ENCODE measurements at regions not wholly inside any gene's neighbourhood (a gene's known extent, or its start where the extent isn't known, plus 50 kb on each side); places are given as distances from the start of the nearest gene placed in this dataset.
"Not testable (repeated sequence)": the region's sequence is repeated elsewhere in the genome, so short reads cannot be mapped to it uniquely, and the experiment has no call there.

DNA sequence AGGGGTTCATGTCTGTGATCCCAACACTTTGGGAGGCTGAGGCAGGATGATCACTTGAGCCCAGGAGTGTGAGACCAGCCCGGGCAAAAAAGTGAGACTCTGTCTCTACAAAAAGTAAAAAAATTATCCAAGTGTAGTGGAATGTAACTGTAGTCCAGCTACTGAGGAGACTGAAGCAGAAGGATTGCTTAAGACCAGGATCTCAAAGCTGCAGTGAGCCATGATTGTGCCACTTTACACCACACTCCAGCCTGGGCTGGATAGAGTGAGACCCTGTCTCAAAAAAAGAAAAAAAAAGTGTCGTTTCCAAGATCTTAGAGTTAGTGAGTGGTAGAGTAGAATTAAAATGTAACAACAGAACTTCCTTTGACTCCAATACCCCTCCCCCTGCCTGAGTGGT, 589.4 kb upstream of the MBL2 start:
- TF ChIP-seq CTCF (IDR thresholded peaks at IDR 0.05; ENCODE audit: extremely low read depth, missing control alignments): no peak
- DNase-seq (ENCODE audit: low spot score): no peak

DNA sequence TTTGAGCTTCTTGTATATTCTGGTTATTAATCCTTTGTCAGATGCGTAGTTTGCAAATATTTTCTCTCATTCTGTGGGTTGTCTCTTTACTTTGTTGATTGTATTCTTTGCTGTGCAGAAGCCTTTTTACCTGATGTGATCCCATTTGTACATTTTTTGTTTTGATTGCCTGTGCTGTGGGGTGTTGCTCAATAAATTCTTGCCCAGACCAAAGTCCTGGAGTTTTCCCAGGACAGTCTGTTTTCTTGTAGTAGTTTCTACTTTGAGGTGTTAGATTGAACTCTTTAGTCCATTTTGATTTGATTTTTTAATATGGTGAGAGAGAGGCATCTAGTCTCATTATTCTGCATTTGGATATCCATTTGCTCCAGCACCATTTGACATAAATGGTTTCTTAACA, 588.7 kb upstream of the MBL2 start:
- no peak for DNase-seq (ENCODE audit: low spot score)
- TF ChIP-seq CTCF (IDR thresholded peaks at IDR 0.05; ENCODE audit: extremely low read depth, missing control alignments): no peak

GRCh38 chr10:53358978-53359377, 586.4 kb upstream of the MBL2 start:
- DNase-seq (ENCODE audit: low spot score): not testable (repeated sequence)

GRCh38 chr10:53358536-53358935, 586.0 kb upstream of the MBL2 start:
- no peak for DNase-seq (ENCODE audit: low spot score)
- TF ChIP-seq CTCF (IDR thresholded peaks at IDR 0.05; ENCODE audit: extremely low read depth, missing control alignments): no peak

DNA sequence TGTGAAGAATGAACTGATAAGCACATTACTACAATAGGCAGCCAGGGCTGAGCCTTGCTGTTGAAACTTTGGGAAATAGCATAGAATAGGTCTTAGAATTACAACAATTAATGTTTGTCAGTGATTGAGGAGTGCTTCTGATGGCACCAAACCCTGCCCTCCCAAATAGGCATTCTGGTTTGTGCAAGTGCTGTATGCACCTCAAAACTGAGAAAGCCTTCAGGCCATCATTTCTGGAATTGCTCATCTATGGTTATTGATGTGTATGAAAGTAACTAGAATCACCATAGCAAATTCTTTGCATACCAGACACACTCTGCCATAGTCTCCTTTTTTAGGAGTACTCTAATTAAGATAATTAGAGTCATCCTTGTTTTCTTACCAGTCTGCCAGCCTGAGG, 585.0 kb upstream of the MBL2 start:
- DNase-seq (ENCODE audit: low spot score): no peak
- TF ChIP-seq CTCF (IDR thresholded peaks at IDR 0.05; ENCODE audit: extremely low read depth, missing control alignments): no peak

GRCh38 chr10:53356616-53357349, 584.2 kb upstream of the MBL2 start:
- no peak for DNase-seq (ENCODE audit: low spot score)
- TF ChIP-seq CTCF (IDR thresholded peaks at IDR 0.05; ENCODE audit: extremely low read depth, missing control alignments): no peak

DNA sequence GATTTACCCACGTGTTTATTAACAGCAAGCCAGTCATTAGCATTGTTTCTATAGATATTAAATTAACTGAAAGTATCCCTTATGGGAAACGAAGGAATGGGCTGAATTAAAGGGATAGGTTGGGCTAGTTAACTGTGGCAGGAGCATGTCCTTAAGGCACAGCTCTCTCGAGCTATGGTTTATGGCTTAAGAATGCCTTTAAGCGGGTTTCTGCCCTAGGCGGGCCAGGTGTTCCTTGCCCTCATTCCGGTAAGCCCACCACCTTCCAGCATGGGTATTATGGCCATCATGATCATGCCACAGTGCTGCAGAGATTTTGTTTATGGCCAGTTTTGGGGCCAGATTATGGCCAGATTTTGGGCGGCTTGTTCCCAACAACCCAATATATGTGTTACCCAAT, 569.9 kb upstream of the MBL2 start:
- DNase-seq (ENCODE audit: low spot score): not testable (repeated sequence)

DNA sequence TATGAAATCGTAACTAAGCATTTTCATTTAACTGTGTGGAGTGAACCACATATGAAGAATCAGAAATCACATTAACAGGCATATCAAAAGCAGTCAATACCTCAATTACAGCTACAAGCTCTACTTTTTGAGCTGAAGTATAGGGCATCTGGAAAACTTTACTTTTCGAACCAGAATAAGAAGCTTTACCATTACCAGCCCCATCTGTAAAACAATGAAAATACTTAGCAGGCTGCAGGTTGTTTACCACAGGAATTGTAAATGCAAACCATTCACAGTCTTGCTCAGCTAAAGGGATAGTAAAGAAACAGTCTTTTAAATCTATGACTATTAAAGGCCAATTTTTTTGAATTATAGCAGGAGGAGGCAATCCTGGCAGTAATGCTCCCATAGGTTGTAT, 565.6 kb upstream of the MBL2 start:
- not testable (repeated sequence) for DNase-seq (ENCODE audit: low spot score)

GRCh38 chr10:53335803-53336422, 563.3 kb upstream of the MBL2 start:
- not testable (repeated sequence) for DNase-seq (ENCODE audit: low spot score)
